Frontal cortex (tissue), 3 donors: ENCODE measurements at regions not wholly inside any gene's neighbourhood (a gene's known extent, or its start where the extent isn't known, plus 50 kb on each side); places are given as distances from the start of the nearest gene placed in this dataset.

Experiments used
- DNase-seq, 2 donors: peaks; one replicate each; pipeline ENCODE4 v3.0.0; 2012; ENCODE audit warnings: low spot score in 2 of 2
- FAIRE-seq: peaks from 2 replicates; lab custom pipeline; 2012; peaks lifted over from hg19 to GRCh38; lab: Jason Lieb, UNC
- donor health status: control.
- donor health status: control.
- donor health status: control.

DNA sequence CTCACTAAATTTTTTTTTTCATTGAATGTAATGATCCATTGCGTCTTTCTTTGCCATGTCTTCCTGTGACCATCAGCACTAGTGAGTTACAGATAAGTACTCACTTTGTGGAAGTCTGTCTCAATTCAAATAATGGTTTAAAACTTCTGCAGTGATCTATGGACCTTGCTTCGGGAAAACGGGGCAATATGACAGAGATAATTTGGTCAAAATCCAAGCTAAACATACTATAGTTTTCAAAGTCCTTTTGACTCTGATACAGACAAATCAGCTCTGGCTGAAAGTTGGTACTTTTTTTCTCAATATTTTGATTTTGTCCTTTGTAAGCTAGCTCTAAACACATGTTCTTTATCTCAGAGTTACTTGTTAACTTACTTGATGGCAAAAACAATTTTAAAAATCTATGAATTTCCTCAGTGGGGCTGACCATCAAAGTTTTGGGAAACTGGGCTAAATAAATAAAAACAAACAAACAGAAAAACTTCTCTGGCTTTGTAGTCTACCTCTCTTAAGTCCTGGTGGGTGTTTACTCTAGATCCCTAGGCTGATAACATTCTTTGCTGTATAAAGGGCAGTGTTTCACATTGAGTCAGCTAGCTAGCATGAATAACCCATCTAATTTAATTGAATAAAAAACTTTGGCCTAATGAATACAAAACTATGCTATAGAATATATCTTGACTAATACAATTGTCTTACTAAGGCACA is 327.6 kb downstream of the RDH14 start:
- DNase-seq (no peak), FAIRE-seq (no peak)

DNA sequence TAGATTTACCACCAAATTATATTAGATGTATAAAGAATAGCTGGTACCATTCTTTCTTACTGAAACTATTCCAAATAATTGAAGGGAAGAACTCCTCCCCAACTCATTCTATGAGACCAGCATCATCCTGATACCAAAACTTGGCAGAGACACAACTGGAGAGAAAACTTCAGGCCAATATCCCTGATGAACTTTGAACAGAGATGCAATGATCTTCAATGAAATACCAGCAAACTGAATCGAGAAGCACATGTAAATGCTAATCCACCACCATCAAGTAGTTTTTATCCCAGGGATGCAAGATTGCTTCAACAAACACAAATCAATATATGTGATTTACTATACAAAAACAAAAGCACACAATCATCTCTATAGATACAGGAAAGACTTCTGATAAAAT is 329.8 kb downstream of the RDH14 start:
- no peak for DNase-seq
- FAIRE-seq, result no peak

DNA sequence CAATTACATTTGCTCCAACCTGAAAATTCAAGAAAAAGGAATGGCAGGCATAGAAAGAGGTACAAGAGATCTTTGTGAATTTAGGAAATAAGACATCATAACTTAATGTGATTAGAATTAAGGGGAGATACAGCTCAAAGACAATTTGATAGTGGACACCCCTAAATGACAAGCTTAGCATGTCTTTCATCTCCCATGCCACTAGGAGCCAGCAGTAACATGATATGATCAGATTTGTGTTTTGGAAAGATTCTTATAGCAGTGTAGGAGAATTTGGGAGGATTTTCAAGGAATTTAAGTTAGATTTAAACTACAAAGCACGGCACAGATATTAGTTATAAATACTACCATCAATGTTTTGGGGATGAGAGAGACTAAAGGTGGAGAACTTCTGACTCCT is 340.8 kb downstream of the RDH14 start:
- no peak for FAIRE-seq
- no peak for DNase-seq

DNA sequence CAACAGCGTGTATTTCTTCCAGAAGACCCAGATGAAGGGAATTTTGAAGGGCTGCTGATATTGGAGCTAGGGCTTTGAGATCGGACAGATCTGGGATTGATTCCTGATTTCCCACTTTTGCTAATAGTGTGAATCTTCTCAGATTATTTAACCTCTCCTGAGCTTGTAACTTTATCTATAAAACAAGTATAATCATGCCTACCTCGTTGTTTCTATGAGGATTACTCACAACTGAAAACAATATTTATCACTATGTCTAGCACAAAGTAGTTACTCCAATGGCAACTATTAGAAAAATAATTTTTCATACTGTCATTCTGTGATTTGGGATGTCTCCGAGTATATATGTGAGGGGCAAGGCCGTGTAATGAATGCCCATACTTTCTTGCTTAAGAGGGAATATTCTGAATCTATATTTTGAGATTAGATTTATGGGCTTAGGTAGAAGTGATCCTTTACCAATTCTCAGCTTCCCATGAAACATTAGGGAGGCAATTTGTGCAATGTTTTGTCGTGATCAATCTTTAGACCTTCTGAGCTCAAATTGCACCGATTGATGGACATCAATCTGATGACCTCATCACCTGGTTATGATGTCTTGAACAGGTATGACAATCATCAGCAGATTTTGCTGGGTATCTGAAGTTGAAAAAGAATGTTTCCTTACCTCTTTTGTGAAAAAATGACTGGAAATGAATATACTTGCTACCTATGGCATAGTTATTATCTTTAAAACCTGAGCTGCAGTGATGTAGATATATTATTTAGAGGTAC is 339.9 kb downstream of the KCNS3 start:
- FAIRE-seq, result no peak
- no peak for DNase-seq

DNA sequence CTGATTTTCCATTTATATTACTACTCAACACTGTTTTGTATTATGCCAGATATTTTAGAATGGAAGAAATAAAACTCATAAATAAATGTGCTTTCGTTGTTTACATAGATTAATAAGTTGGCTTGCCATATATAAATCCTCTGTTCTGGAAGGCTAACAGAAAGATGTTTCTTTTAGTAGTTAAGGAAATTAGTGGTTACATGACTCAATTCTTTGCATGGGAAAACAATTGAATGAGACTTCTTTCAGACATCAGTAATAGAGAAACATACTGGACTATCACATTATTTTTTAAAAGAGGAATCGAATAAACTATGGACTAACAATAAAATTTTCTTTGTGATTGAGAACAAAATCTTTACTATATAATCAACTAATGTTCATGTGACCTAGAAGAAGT is 336.5 kb downstream of the KCNS3 start:
- FAIRE-seq (no peak), DNase-seq (no peak)

DNA sequence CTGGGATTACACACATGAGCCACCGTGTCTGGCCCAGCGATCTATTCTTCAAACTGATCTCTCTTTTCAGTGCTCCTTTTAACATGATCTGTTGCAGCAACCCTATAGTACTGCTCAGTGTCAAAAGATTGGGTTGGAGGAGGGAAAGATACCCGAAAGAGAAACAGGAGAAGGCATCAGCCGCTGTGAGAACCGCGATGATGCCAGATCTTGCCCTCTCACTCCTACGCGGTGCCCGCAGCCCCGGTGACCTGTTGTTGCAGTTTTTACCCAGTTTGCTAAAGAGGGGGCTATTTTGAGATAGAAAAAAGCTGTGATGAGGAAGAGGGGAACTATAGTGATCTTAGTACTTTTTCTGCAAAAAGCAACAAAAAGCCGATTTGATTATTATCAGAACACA is 335.5 kb downstream of the KCNS3 start:
- no peak for FAIRE-seq
- DNase-seq, result no peak

DNA sequence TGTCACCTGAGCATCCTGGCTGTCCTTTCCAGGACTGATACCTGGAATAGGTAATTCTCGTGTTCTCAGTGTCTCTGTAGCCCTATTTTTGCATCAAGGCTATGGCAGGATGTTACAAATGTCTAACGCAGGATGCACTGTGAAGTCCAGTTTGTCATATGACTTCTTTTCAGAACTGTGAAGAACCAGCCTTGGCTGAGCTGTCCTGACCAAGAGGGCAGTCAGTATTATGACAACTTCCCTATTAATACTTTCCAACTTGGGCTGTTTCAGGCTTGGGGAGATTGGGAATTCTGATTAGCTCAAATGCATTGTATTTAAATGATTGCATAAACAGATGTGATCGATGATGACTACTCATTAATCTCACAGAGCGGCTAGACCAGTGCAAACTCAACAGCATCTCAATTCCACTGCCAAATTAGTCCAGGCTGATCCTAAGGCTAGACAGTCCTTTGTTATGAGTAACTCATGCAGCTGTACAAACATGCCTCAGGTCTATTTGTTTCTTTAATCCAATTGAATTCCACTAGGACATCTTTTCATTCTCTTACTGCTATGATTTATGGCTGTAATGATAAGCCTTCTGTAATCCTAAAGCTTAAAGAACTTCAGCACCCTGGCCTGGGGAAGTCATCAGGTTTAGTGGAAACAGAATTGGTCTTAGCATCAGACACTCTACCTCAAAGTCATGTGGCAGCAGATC is 331.6 kb downstream of the KCNS3 start:
- no peak for FAIRE-seq
- DNase-seq, result no peak

DNA sequence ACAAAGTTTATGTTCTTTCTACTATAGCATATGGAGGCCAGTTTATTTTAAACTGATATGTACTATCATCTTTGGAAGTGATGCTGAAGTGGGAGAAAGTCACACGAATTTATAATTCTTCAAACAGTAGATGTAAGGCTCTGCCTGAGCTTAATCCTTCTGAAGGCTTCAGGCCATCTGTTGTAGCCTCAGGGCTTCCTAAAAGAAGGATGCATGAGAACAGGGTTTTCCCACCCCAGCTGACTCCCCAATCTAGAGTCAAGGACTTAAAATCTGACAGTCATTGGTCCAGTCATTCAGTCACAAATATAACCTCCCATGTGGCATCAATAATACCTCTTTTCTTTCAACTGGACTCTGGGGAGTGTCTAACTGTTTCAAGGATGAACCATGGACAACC is 330.5 kb downstream of the KCNS3 start:
- no peak for FAIRE-seq
- no peak for DNase-seq

DNA sequence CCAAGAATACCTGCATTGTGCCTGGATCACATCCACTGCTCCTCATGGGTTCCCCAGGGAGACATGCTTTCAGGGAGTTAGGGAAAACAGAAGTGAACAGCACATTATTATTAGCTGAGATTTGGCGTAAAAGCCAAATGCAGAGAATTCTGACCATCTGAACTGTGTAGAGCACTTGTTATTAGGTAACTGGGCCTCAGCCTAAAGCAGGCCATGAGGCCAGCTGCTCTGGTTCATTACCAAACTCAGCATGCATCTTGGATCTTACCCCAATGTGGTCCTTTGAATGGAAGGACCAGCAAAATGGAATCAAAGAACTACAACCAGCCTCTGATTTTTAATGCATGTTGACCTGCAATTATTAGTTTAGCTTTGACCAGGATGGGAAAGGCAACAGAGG is 322.3 kb downstream of the KCNS3 start:
- DNase-seq (no peak), FAIRE-seq (no peak)

DNA sequence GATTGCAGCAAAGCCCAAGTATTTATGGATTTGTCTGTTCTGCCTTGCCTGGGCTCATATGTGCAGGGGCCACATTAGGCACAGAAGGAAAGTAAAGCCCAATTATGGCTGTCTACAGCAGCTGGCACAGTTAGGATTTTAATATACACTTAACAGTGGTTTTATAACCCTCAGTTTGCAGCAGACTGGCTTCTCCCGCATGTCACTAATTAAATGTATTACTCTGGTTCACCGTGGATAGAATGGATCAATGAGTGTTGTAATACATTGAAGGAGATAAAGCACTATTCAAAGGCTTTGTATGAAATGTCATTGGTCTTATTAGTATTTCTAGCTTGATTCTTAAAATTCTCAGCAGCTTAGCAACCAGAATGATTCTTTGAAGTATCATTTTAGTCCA is 320.2 kb downstream of the KCNS3 start:
- FAIRE-seq, result no peak

DNA sequence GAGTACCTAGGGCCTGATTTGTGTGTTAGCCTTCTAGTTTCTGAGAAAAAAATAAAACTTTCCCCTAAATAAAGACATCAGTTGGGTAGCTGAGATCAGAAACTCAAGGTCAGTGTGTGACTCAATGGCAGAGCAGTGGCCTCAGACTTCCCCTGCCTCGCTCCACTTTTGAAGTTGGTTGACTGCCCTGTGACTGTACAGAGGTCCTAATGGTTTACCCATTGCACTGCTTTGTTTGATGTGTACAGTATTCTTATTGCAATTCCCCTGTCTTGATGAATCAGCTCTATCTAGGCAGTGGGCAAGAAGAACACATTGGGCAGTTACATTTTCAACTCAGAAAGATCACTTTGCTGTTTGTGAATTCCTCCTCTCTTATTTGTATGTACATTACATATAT is 315.7 kb downstream of the KCNS3 start:
- DNase-seq (no peak), FAIRE-seq (no peak)

More for the DNA sequence above, 320.2 kb downstream of the KCNS3 start:
- no peak for DNase-seq

DNA sequence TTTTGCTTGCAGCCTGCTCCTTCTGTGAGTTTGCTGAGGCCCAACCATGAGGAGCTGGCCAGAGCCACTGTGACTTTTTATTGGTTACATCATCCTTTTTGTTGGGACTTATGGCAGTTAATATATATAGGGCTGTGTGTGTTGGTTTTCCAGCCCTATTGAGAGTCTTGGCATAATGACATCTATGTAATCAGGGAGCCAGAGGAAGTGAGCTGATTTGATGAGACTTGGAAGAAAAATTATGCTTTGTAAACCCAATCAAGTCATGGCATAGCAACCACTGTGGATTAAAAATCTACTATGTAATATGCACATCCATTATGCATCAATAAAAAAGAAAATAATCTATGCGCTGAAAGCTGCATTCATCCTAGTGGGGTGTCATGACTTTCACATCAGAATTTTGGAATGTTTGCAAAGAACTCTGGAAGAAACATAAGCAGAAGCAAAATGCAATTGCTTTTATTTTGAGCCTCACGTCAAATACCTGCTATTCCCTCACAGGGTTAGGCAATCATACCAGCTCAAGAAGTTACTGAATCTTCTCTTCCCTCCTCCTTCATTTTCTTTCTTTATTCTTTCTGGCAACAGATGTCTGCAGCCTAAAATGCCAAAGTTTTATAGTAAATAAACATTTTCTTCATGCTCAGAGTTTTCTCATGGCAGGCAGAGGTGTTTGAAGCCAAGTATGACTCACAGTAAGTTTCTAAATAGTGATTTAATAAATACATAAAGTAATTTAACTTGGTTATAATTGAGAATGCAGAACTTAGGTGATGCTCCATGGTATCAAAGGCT is 308.5 kb downstream of the KCNS3 start:
- FAIRE-seq, result no peak

DNA sequence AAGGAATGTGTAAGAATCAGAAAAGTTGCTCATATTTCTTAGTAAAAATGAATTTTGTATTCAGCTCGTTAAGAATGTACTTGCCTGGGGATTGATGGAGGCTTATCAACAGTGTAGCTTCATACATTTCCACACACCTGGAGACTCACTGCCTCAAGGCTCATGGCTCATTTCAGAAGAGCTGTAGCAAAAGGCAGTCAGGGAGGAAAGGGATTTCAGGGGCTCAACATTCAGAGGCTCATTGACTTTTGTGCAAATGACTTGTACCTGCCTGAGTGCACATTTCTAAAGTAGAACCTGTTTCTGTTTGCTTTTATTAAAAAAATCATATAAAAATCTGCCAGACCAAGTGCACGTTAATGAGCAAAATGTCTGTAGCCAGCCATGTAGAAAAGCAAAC is 304.4 kb downstream of the KCNS3 start:
- DNase-seq (no peak), FAIRE-seq (no peak)

More for the DNA sequence above, 308.5 kb downstream of the KCNS3 start:
- DNase-seq, result no peak

DNA sequence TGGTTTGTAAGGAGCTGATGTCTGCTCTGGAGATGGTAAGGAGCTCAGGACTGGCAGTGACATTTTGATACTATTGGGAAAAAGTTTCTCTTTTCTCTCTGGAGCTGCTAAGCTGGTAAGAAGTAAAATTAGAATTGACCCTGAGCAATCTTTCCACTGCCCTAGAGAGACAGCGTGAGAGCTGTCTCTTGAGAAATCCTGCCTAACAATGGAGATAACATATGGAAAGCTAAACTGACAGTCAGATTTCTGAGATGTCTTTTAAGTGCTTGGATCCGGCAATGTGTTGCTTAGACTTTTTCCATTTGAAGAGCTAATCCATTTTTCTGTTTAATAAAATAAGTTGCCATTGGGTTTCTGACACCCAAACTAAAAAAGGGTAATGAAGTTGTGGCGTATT is 302.4 kb downstream of the KCNS3 start:
- FAIRE-seq (no peak), DNase-seq (no peak)

DNA sequence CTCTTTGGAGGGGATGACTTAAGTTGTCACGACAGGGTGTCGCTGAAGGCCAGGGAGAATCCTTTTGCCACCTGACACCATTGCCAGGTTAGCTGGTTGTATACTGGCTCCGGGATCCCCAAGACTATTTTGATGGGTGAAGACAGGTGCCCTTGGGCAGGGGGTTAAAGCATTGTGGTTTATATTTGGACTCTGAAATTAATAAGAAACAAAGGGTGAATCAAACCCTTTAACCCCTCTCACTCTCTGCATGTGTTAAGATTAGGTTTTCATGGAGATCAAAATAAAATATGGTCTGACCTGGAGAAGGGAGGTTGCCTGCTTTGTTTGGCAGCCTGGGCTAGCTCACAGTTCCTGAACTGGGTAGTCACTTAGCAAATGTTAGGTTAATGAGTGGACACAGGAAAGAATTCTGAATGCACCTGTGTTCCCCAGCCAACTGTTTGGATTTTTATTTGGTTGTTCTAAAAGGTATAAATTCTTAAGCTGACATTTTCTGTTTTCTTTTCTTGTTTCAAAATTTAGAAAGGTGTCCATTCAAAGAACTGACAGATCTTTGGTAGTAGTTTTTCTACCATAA is 301.7 kb downstream of the KCNS3 start:
- DNase-seq, result no peak
- FAIRE-seq, result no peak

DNA sequence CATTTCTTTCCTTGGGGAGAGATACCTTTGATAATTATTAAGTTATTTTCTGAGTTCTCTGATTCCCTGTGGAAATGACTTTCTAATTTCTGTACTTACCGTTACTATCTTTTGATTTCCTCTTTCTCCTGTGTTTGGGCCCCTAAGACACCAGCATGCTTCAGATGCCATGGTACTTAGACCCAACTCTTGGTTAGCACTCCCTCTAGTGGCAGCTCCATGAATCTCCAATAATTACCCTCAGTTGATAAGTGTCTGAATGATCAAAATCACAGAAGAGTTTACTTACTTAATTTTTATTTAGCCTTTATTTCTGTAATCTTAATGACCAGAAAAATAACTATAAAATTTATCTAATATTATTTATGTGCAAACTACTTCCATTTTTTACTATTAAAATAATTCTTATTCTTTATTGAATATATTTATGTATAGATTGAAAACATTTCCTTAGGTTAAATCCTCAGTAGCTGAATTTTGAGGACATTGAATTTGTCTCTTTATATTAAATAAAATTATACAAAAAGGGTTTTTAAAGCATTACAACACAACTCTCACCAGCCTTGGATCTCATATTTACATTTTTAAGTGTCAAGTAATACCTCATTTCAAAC is 300.4 kb downstream of the KCNS3 start:
- DNase-seq (peak in 1 of 2 donors; percentile 17), FAIRE-seq (peak; percentile 93)

DNA sequence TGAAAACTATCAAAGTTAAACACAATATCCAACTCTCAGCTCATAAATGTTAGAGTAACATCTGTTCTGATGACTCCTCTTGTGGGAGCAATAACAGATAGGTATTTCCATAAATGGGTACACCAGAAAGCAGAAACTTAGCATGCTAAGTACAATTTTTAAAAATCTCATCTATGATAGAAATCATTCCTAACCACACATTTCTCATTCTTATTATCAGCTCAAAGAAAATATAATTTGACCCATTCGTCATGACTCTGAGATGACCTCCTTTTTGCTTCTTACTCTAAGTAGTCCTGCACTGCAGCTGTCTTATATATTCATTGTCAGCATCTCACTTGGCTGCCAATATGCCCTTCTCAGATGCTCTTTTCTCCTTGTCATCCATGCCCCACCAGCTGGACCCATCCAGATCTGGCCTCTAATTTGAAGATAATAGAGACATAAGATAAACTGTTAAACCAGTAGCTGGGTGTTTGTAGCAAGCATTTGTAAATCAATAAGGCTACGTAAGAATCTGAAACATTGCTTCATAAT is 298.3 kb downstream of the KCNS3 start:
- DNase-seq, result no peak

DNA sequence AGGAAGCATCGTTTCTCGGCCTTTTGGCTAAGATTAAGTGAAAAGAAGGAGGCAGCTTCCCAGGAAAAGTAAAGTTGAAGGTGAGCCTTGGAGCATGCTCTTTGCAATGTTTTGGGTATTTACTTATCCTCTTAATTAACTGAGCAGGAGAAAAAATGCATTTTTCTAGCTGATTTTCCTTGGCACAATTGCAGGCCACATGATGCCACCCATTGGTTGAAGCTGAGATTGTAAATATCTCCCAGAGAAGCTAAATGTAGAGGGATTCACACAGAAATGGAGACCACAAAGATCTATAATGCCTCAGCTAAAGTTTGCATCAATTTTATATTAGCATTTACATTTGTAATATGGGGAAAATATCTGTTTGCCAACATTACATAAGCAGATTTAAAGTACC is 294.1 kb downstream of the KCNS3 start:
- no peak for DNase-seq
- no peak for FAIRE-seq

More for the DNA sequence above, 298.3 kb downstream of the KCNS3 start:
- no peak for FAIRE-seq
